A673 (cell line): ENCODE measurements at regions not wholly inside any gene's neighbourhood (a gene's known extent, or its start where the extent isn't known, plus 50 kb on each side); places are given as distances from the start of the nearest gene placed in this dataset.

Experiments
- BruUV-seq: library from RNA; stranded (reverse); fragments of 400-500 nt; replicated peaks from 2 replicates; lab custom pipeline; 2021; lab: Mats Ljungman, UMichigan
- CTCF ChIA-PET: fragments of 300-600 bp; sonication (Branson Sonifier 250); formaldehyde crosslinking; loops from one replicate; lab custom pipeline; 2022; ENCODE audit warnings: antibody characterized with exemption; lab: Charles Lee
- POLR2A ChIA-PET: fragments of 300-600 bp; sonication (Branson Sonifier 250); formaldehyde crosslinking; loops from one replicate; lab custom pipeline; 2022; ENCODE audit warnings: antibody characterized with exemption; ENCODE audit not compliant: low non-redundant PET; lab: Charles Lee
- DNase-seq: peaks from one replicate; pipeline ENCODE4 v3.0.0-alpha.2; 2015; ENCODE audit warnings: low spot score
- H3K27ac ChIP-seq: fragments of 200-600 bp; sonication (generic); 2 replicates; pipeline ENCODE4 v1.5.1; 2016; ENCODE audit warnings: mixed run types, low read depth, mild to moderate bottlenecking, mixed read lengths, antibody characterized with exemption, low read length; ENCODE audit not compliant: poor library complexity, severe bottlenecking
- H3K27me3 ChIP-seq: fragments of 200-600 bp; sonication (generic); replicated peaks from 2 replicates; pipeline ENCODE4 v1.6.1; 2017; ENCODE audit warnings: mixed run types, low read depth, mild to moderate bottlenecking, mixed read lengths, antibody characterized with exemption, low read length; ENCODE audit not compliant: insufficient read depth, poor library complexity
- H3K36me3 ChIP-seq: fragments of 200-600 bp; sonication (generic); 2 replicates; pipeline ENCODE4 v1.6.1; 2016; ENCODE audit warnings: mixed run types, mild to moderate bottlenecking, mixed read lengths, antibody characterized with exemption, low read length; ENCODE audit not compliant: insufficient read depth, poor library complexity, severe bottlenecking
- H3K4me1 ChIP-seq: fragments of 200-600 bp; sonication (generic); 2 replicates; pipeline ENCODE4 v1.6.1; 2017; ENCODE audit warnings: mixed run types, mild to moderate bottlenecking, mixed read lengths, antibody characterized with exemption, low read length; ENCODE audit not compliant: insufficient read depth, poor library complexity, severe bottlenecking
- H3K4me3 ChIP-seq: fragments of 200-600 bp; sonication (generic); 2 replicates; pipeline ENCODE4 v1.5.1; 2016; ENCODE audit warnings: low read depth, mixed run types, mild to moderate bottlenecking, mixed read lengths, low read length; ENCODE audit not compliant: poor library complexity, severe bottlenecking
- H3K9me3 ChIP-seq: fragments of 200-600 bp; sonication (generic); 2 replicates; pipeline ENCODE4 v1.6.1; 2016; ENCODE audit warnings: mixed run types, low read depth, mild to moderate bottlenecking, mixed read lengths, antibody characterized with exemption, low read length; ENCODE audit not compliant: poor library complexity, severe bottlenecking
- CTCF ChIP-seq: fragments of 300-800, 200-600 bp; sonication (generic); conservative IDR thresholded peaks from 2 replicates; pipeline ENCODE4 v1.5.1; 2017; ENCODE audit warnings: low read depth, mild to moderate bottlenecking, antibody characterized with exemption, low read length, moderate library complexity, mixed read lengths
- EZH2 ChIP-seq: fragments of 200-600 bp; sonication (generic); IDR thresholded peaks from 2 replicates; pipeline ENCODE4 v1.6.1; 2017; ENCODE audit warnings: borderline replicate concordance, low read depth, mild to moderate bottlenecking, mixed read lengths, antibody characterized with exemption, low read length; ENCODE audit not compliant: poor library complexity, severe bottlenecking
- intact Hi-C: fragments of 100-400 bp; cut with micrococcal nuclease; formaldehyde crosslinking; loops from one replicate; pipeline ENCODE4 v1.10.0; 2022; ENCODE audit not compliant: unreplicated experiment

- Histone ChIP-seq H3K27ac (no peak overlapping the region), H3K4me1 (no peaks in the 10 kb centered on the region), H3K27me3 (no peaks in the 10 kb centered on the region), H3K9me3 (no peaks in the 10 kb centered on the region), H3K4me3 (no peak overlapping the region), H3K36me3 (no peaks in the 10 kb centered on the region)
- CTCF ChIA-PET, result interaction anchor here (0.7 kb wide), 1 partner anchor 1262 kb away, joined by 3 read pairs; no protein-coding TSS in a partner anchor
- no peak for TF ChIP-seq CTCF
- no peak for TF ChIP-seq EZH2
- BruUV-seq, result no TSS peak
- intact Hi-C loops, result no loop called here
- POLR2A ChIA-PET, result no interaction called here
- DNase-seq, result no peak
These were observed 55.5 kb upstream of the GRAMD1B start for GRCh38 chr11:123374622-123374968.

GRCh38 chr11:123373754-123374621, 56.1 kb upstream of the GRAMD1B start:
- Histone ChIP-seq H3K4me1 (no peaks in the 10 kb centered on the region), H3K36me3 (no peaks in the 10 kb centered on the region), H3K4me3 (no peak overlapping the region), H3K27ac (no peak overlapping the region), H3K9me3 (no peaks in the 10 kb centered on the region), H3K27me3 (no peaks in the 10 kb centered on the region)
- POLR2A ChIA-PET, result no interaction called here
- CTCF ChIA-PET, result no interaction called here
- BruUV-seq, result no TSS peak
- intact Hi-C loops, result no loop called here
- TF ChIP-seq EZH2 (no peak), CTCF (no peak)
- no peak for DNase-seq

GRCh38 chr11:123371506-123372297, 58.4 kb upstream of the GRAMD1B start:
- H3K4me1 ChIP-seq, result no peaks in the 10 kb centered on the region
- H3K4me3 ChIP-seq, result no peak overlapping the region
- BruUV-seq, result no TSS peak
- no peak for DNase-seq
- ChIA-PET CTCF (no interaction called here), POLR2A (no interaction called here)
- H3K27me3 ChIP-seq, result no peaks in the 10 kb centered on the region
- H3K36me3 ChIP-seq, result no peaks in the 10 kb centered on the region
- TF ChIP-seq CTCF (no peak), EZH2 (no peak)
- H3K9me3 ChIP-seq, result no peaks in the 10 kb centered on the region
- no peak overlapping the region for H3K27ac ChIP-seq
- intact Hi-C loops, result no loop called here
